ENCODE measurements at regions not wholly inside any gene's neighbourhood (a gene's known extent, or its start where the extent isn't known, plus 50 kb on each side); places are given as distances from the start of the nearest gene placed in this dataset.

- no peak for TF ChIP-seq CTCF (IDR thresholded peaks at IDR 0.05)
- no peak for TF ChIP-seq EP300 (IDR thresholded peaks at IDR 0.05; ENCODE audit: low read depth)
Measured at GRCh38 chr18:78208461-78208860, 771.2 kb upstream of the SALL3 start.
